Heart right ventricle (tissue), 16 donors: ENCODE measurements at regions not wholly inside any gene's neighbourhood (a gene's known extent, or its start where the extent isn't known, plus 50 kb on each side); places are given as distances from the start of the nearest gene placed in this dataset.
"Not testable (repeated sequence)": the region's sequence is repeated elsewhere in the genome, so short reads cannot be mapped to it uniquely, and the experiment has no call there.

Source experiments
- ATAC-seq, 8 donors: fragments of 200-7000 bp; cut with Tn5 transposase; one replicate each; pipeline ENCODE4 v1.9.1; 2020; ENCODE audit warnings: mild to moderate bottlenecking in 8 of 8, moderate library complexity in 8 of 8, moderate number of reproducible peaks in 1 of 8
- DNase-seq, 2 donors: peaks; one replicate each; pipeline ENCODE4 v3.0.0-alpha.2; 2020
- H3K27ac ChIP-seq, 10 donors: fragments of 200-600 bp; sonication (generic) in 2 of 10; one replicate each; pipeline versions ENCODE4 v1.5.0 to v1.8.0; 2020 to 2022; ENCODE audit warnings: mild to moderate bottlenecking in 3 of 10
- H3K27me3 ChIP-seq, 7 donors: fragments of 200-600 bp; one replicate each; pipeline ENCODE4 v1.8.0; 2021 to 2022; ENCODE audit warnings: mild to moderate bottlenecking in 2 of 7
- H3K36me3 ChIP-seq, 9 donors: fragments of 200-600 bp; sonication (generic) in 1 of 9; one replicate each; pipeline versions ENCODE4 v1.5.0 to v1.8.0; 2020 to 2022; ENCODE audit warnings: mild to moderate bottlenecking in 2 of 9
- H3K4me1 ChIP-seq, 9 donors: fragments of 200-600 bp; sonication (generic) in 1 of 9; one replicate each; pipeline versions ENCODE4 v1.5.0 to v1.8.0; 2020 to 2022; ENCODE audit warnings: mild to moderate bottlenecking in 4 of 9
- H3K4me3 ChIP-seq, 10 donors: fragments of 200-600 bp; sonication (generic) in 2 of 10; one replicate each; pipeline versions ENCODE4 v1.5.0 to v1.8.0; 2020 to 2022; ENCODE audit warnings: mild to moderate bottlenecking in 7 of 10, moderate library complexity in 2 of 10
- H3K9me3 ChIP-seq, 11 donors: fragments of 200-600 bp in 10 of 11; sonication (generic) in 2 of 11; one replicate each; pipeline versions ENCODE4 v1.5.0 to v1.8.0; 2013 to 2022; ENCODE audit warnings: mild to moderate bottlenecking in 2 of 11, control low read depth in 1 of 11, moderate library complexity in 1 of 11
- WGBS, 2 donors: extraction: QIAGEN DNeasy Blood & Tissue Kit; methylation state at CpG; one replicate each; pipeline ENCODE4 v1.1.7; 2013; ENCODE audit warnings: inconsistent platforms in 1 of 2; 5-methylcytosine and 5-hydroxymethylcytosine counted together
- intact Hi-C, 10 donors: fragments of 100-400 bp; cut with DNase I; formaldehyde crosslinking; loops; one replicate each; pipeline versions ENCODE4 v1.11.1 to v1.14.2; 2022
- TF ChIP-seq, protein P1 (sequence below), 9 donors: fragments of 200-600 bp; sonication (generic) in 2 of 9; IDR thresholded peaks; one replicate each; pipeline versions ENCODE4 v1.5.0 to v1.8.0; 2021 to 2022; ENCODE audit warnings: antibody characterized with exemption in 9 of 9, mild to moderate bottlenecking in 5 of 9, moderate library complexity in 1 of 9
- donor health status: Arrhythmogenic right ventricular cardiomyopathy.
- donor health status: ischemic (EF 13 %, LVEDD 7.1; RV severe dilation, severe dysfunction).
- donor health status: healthy with polysubstance abuse.
- donor health status: DM: no; HTN: yes; CAD: no.
- donor health status: DM: no; HTN: no; CAD: no.
- donor health status: ischemic (EF 25% LVEDD 6.9; RV normal size, moderate dysfunction).
- donor health status: ischemic (EF 25% LVEDD 5.7; RV mildly dilated, moderate dysfunction).
- donor health status: healthy.
- donor health status: DM: yes; HTN: yes; CAD: no.
- donor health status: Ischemic cardiomyopathy.
- donor health status: ischemic (EF 35%, LVEDD 5.7; RV mildly dilated, moderate dysfunction).
- donor health status: nonischemic (EF 11% LVEDD 7.7; RV severe dilation, severe dysfunction).
- donor health status: DM: yes; HTN: yes; CAD: no.
- donor health status: PGD.
- donor health status: ischemic (EF 29% LVEDD 5.4; RV normal size, mild dysfunction).
- donor health status: nonischemic (EF 23%, LVEDD 6.1; RV moderate dilation, normal function).

DNA sequence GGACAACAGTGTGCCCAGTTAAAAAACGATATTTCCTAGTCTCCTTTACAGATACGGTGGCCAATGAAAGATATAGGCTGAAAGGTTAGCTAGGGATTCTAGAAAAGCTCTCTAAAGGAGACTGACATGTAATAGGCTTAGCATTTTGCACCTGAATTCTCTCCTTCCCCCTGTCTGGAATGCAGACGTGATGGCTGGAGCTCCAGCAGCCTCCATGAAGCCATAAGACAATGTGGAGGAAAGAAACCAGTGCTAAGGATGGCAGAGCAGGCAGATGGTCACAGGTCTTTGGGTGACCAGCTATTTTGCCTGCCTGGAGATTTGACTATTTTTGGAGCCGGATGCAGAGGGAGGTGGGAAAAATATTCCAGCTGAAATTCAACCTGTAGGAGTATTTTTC, 286.2 kb upstream of the PLGLB2 start:
- ATAC-seq, H3K9me3 ChIP-seq, H3K4me3 ChIP-seq, DNase-seq, H3K36me3 ChIP-seq, intact Hi-C loops, H3K27ac ChIP-seq, H3K27me3 ChIP-seq: not testable (repeated sequence)
- WGBS, 2 donors: 91 to 97% methylated on average over 3 of the region's 4 CpGs
- H3K4me1 ChIP-seq: peaks cover 0 to 19% (median 3%) of the 10 kb centered on the region in 9 donors

DNA sequence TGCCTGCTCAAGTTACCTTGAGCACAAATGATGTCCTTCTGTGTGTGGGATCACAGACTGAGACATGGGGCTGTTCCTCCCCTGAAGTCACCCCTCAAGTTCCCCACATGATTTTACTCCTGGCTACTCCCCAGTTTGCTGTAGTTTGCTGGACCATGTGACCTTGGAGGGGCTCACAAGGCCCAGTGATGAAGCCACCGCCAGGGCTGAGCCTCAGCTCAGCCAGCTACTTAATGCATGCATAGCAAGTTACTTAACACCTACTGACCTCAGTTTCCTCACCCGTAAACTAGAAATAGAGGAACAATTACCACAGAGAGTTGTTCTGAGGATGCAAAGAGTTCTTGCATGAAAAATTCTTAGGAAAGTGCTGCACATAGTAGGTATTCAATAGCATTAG, 283.7 kb upstream of the PLGLB2 start:
- DNase-seq, H3K27ac ChIP-seq, H3K9me3 ChIP-seq, intact Hi-C loops, H3K27me3 ChIP-seq, ATAC-seq, H3K4me3 ChIP-seq, H3K36me3 ChIP-seq: not testable (repeated sequence)
- H3K4me1 ChIP-seq: peaks cover 0 to 24% (median 4%) of the 10 kb centered on the region in 9 donors
- 87 to 88% methylated on average over 2 of the region's 2 CpGs for WGBS, 2 donors

DNA sequence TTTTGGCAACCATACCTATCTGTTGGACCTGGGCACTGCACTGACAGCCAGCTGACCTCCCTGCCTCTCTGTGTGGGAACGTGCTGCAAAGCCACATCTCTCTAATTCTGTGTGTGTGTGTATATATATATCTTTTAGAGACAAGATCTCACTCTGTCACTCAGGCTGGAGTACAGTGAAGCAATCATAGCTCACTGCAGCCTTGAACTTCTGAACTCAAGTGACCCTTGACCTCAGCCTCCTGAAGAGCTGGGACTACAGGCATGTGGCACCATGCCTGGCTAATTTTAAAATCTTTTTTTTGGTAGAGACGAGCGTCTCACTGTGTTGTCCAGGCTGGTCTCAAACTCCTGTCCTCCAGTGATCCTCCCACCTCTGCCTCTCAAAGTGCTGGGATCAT, 282.2 kb upstream of the PLGLB2 start:
- intact Hi-C loops, H3K4me3 ChIP-seq, DNase-seq, H3K36me3 ChIP-seq, H3K27ac ChIP-seq, H3K27me3 ChIP-seq, ATAC-seq, H3K9me3 ChIP-seq: not testable (repeated sequence)
- peaks cover 0 to 33% (median 4%) of the 10 kb centered on the region in 9 donors for H3K4me1 ChIP-seq
- 48 to 50% methylated on average over 1 of the region's 3 CpGs for WGBS, 2 donors

DNA sequence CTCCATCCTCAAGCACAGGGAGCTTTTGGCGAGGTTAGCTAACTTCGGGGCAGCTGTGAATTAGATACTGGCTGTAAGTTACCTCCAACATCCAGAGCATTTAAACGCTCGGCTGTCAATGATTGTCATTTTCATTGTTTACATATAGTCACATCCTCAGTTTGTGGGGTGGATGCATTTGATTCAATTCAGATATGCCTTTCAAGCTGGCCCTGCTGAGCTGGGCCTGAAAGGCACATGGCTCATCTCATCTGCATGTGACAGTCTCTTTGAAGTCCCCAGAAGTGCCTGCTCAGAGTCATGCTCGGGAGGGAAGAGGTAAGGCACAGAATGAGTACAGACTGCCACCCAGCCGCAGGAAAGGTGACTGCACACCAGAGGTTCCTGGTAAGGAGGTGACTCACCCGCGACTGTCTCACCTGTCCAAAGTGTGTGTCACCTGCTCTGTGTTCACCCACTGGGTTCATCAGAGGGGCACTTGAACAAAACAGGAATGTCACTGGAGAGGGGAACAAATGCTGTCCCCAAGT, 281.2 kb upstream of the PLGLB2 start:
- H3K9me3 ChIP-seq, intact Hi-C loops, H3K27me3 ChIP-seq, H3K4me3 ChIP-seq, DNase-seq, H3K27ac ChIP-seq, H3K36me3 ChIP-seq: not testable (repeated sequence)
- TF ChIP-seq, protein P1, sequence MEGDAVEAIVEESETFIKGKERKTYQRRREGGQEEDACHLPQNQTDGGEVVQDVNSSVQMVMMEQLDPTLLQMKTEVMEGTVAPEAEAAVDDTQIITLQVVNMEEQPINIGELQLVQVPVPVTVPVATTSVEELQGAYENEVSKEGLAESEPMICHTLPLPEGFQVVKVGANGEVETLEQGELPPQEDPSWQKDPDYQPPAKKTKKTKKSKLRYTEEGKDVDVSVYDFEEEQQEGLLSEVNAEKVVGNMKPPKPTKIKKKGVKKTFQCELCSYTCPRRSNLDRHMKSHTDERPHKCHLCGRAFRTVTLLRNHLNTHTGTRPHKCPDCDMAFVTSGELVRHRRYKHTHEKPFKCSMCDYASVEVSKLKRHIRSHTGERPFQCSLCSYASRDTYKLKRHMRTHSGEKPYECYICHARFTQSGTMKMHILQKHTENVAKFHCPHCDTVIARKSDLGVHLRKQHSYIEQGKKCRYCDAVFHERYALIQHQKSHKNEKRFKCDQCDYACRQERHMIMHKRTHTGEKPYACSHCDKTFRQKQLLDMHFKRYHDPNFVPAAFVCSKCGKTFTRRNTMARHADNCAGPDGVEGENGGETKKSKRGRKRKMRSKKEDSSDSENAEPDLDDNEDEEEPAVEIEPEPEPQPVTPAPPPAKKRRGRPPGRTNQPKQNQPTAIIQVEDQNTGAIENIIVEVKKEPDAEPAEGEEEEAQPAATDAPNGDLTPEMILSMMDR (IDR thresholded peaks at IDR 0.05): peak in 2 of 9 donors; percentile 27 to 32
- 76 to 83% methylated on average over 7 of the region's 8 CpGs for WGBS, 2 donors
- peaks cover 0 to 41% (median 4%) of the 10 kb centered on the region in 9 donors for H3K4me1 ChIP-seq
- ATAC-seq: peak in 7 of 8 donors; percentile 50 to 81 (median 67)

DNA sequence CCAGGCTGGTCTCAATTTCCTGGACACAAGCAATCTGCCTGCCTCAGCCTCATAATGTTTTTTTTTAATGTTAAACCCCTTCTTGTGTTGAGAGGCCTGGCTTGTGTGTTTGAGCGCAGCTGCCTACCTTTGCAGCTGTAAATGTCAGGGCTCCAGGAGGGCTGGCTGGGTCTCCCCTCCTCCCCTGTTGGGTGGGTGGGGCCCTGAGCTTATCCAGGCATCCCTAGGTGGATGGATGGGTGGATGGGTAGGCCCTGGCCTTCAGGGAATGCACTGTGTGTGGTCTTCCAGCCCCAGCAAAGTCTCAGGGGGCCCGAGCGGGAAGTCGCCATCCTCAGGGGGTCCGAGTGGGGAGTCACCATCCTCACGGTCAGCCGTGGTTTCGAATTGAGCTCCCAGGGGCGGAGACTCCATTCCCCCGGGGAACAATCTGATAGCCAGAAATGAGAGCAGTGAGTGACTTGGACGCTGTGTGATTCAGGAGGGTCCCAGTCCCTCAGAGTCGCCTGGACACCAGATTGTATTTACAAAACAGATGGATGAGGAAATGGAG, 279.4 kb upstream of the PLGLB2 start:
- H3K4me1 ChIP-seq: peaks cover 0 to 44% (median 4%) of the 10 kb centered on the region in 9 donors
- DNase-seq (peak in 1 of 2 donors; percentile 42), ATAC-seq (peak in 3 of 8 donors; percentile 12 to 56 (median 36))
- WGBS, 2 donors: 67 to 73% methylated on average over 10 to 11 of the region's 12 CpGs
- H3K27me3 ChIP-seq, H3K9me3 ChIP-seq, H3K36me3 ChIP-seq, H3K4me3 ChIP-seq, intact Hi-C loops: not testable (repeated sequence)
- H3K27ac ChIP-seq: peak overlapping the region in 1 of 10 donors; percentile 80

DNA sequence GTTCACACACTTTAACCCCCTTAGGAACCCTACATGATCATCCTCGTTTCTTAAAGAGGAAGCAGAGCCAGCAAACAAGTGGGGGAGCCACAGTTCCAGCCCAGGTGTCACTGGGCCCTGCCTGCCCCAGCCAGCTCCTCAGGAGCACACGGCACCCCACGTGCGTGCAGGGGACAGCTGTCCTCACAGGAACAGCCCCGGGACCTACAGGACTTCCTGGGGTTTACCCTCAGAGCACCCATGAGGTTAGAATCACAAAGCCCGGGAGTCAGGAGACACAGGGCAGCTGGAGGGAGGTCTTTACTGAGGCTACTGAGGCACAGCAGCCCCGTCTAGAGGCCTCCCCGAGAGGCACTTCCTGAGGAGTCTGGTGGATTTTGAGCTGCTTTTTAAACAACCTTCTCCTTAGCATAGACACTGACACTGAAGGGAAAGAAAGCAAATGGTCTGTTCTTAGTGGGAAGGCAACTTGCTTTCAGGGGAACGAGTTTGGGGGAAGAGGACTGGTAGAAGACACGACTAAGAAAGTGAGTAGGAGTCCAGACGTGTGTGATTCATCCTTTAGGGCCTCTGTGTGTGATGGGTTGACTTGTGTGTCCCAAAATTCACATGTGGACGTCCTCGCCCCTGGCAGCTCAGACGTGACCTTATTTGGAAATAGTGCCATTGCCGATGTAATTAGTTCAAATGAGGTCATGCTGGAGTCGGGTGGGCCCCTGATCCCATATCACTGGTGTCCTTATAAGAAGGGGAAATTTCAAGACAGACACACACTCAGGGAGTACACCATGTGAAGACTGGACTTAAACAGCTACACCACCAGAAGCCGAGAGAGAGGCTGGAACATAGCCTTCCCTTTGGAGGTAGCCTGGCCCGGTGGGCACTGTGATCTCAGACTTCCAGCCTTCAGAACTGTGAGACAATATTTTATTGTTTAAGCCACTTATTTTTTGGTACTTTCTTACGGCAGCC, 278.4 kb upstream of the PLGLB2 start:
- H3K4me3 ChIP-seq, DNase-seq, H3K27me3 ChIP-seq, H3K9me3 ChIP-seq, intact Hi-C loops, H3K36me3 ChIP-seq: not testable (repeated sequence)
- WGBS, 2 donors: 72 to 77% methylated on average over 17 of the region's 19 CpGs
- ATAC-seq: peak in 7 of 8 donors; percentile 5 to 71 (median 32)
- peaks cover 0 to 44% (median 4%) of the 10 kb centered on the region in 9 donors for H3K4me1 ChIP-seq
- peak overlapping the region in 5 of 10 donors; percentile 28 to 80 (median 55) for H3K27ac ChIP-seq

DNA sequence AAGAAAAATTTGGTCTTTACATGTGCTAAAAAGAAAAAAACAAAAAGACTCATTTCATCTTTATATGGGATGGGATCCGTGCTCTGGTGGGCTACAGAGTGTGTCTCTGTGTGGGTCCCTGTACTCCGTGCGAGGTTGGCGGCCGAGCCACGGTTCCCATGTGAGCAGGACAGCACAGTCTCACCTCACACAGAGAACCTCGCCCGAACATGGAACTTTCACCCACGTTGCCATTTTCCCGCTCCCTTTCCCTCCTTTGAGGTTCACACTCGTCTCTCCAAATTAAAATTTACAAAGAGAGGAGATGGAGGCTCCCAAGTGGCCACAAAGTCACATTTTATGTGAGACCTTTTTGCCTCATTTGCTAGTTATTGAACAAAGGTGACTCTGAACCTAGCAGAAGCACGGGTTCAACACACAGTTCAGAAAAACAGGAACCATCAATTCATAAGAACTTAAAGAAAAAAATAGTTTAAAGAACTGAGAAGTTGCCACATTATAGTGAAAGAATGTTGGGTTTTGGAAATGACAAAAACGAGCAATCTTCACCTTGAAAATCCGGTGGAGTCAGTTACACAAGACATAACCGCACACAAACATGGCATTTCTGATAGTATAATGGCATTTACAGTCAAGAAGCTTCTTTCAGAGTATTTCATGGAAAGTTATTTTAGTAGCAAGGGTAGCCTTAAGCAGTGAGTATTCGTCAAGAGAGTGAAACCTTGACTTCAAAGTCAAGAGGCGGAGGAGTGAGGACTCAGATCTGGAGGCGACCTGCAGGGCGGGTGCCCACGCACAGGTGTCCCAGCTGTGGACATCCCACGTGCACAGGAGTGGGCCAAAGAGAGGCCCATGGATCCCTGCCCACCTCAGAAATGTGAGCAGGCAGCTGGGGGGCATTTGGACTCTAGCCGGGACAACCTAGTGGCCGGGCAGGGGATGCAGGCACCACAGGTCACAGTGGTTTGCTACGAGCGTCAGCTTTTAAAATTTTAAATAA, 277.2 kb upstream of the PLGLB2 start:
- intact Hi-C loops: not testable (repeated sequence)

DNA sequence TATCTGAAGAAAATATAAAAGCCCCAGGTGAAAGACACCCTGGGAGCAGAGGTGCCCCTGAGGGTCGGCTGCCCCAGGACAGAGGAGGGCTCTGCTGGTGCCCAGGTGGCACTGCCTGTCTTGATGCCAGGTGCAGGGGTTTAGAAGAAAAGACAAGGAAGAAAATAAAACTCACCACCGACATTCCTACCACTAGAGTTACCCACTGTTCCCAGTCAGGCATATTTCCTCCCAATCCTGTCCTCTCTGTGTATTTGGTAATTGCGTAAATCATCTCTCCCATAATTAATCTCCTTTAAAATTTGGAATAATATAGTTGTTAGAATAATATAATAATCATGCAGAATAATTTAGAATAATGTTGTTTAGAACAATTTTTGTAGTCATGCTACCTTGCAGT, 276.4 kb upstream of the PLGLB2 start:
- WGBS, 2 donors: 95 to 100% methylated on average over 2 of the region's 3 CpGs
- H3K4me3 ChIP-seq, ATAC-seq, H3K27me3 ChIP-seq, H3K9me3 ChIP-seq, H3K36me3 ChIP-seq, intact Hi-C loops, DNase-seq: not testable (repeated sequence)
- Histone ChIP-seq H3K27ac (peak overlapping the region in 1 of 10 donors; percentile 55), H3K4me1 (peaks cover 0 to 34% (median 5%) of the 10 kb centered on the region in 9 donors)

More for the DNA sequence above, 277.2 kb upstream of the PLGLB2 start:
- not testable (repeated sequence) for H3K27me3 ChIP-seq, DNase-seq, H3K4me3 ChIP-seq, ATAC-seq, H3K36me3 ChIP-seq, H3K9me3 ChIP-seq
- WGBS, 2 donors: 91 to 95% methylated on average over 22 of the region's 25 CpGs
- Histone ChIP-seq H3K4me1 (peaks cover 0 to 39% (median 4%) of the 10 kb centered on the region in 9 donors), H3K27ac (peak overlapping the region in 1 of 10 donors; percentile 55)
